ENCODE measurements at regions not wholly inside any gene's neighbourhood (a gene's known extent, or its start where the extent isn't known, plus 50 kb on each side); places are given as distances from the start of the nearest gene placed in this dataset.

GRCh38 chr18:10020171-10020570 is 106.4 kb downstream of the VAPA start:
- TF ChIP-seq, protein P1, sequence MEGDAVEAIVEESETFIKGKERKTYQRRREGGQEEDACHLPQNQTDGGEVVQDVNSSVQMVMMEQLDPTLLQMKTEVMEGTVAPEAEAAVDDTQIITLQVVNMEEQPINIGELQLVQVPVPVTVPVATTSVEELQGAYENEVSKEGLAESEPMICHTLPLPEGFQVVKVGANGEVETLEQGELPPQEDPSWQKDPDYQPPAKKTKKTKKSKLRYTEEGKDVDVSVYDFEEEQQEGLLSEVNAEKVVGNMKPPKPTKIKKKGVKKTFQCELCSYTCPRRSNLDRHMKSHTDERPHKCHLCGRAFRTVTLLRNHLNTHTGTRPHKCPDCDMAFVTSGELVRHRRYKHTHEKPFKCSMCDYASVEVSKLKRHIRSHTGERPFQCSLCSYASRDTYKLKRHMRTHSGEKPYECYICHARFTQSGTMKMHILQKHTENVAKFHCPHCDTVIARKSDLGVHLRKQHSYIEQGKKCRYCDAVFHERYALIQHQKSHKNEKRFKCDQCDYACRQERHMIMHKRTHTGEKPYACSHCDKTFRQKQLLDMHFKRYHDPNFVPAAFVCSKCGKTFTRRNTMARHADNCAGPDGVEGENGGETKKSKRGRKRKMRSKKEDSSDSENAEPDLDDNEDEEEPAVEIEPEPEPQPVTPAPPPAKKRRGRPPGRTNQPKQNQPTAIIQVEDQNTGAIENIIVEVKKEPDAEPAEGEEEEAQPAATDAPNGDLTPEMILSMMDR (IDR thresholded peaks at IDR 0.05), result no peak
- TF ChIP-seq POLR2A (IDR thresholded peaks at IDR 0.05) (no peak), POLR2AphosphoS5 (IDR thresholded peaks at IDR 0.05) (no peak)

Data from breast epithelium (tissue), 3 donors.